Esophagus (tissue), 2 donors: ENCODE measurements at regions not wholly inside any gene's neighbourhood (a gene's known extent, or its start where the extent isn't known, plus 50 kb on each side); places are given as distances from the start of the nearest gene placed in this dataset.

ENCODE experiments used
- H3K27ac ChIP-seq, 2 donors: one replicate each; pipeline ENCODE4 v1.5.1; 2013; ENCODE audit warnings: low read depth in 2 of 2, mild to moderate bottlenecking in 2 of 2, inconsistent platforms in 1 of 2, low read length in 1 of 2, moderate library complexity in 1 of 2
- H3K27me3 ChIP-seq, 2 donors: one replicate each; pipeline ENCODE4 v1.6.1; 2013; ENCODE audit warnings: low read length in 2 of 2, control low read depth in 1 of 2, mild to moderate bottlenecking in 1 of 2; ENCODE audit not compliant: insufficient read depth in 2 of 2, control insufficient read depth in 1 of 2
- H3K36me3 ChIP-seq, 2 donors: one replicate each; pipeline ENCODE4 v1.6.1; 2013; ENCODE audit warnings: low read length in 1 of 2; ENCODE audit not compliant: control insufficient read depth in 2 of 2, insufficient read depth in 2 of 2
- H3K4me1 ChIP-seq, 2 donors: one replicate each; pipeline ENCODE4 v1.6.1; 2013; ENCODE audit warnings: low read length in 1 of 2; ENCODE audit not compliant: control insufficient read depth in 2 of 2, insufficient read depth in 2 of 2
- H3K4me3 ChIP-seq, 2 donors: one replicate each; pipeline ENCODE4 v1.5.1; 2013; ENCODE audit warnings: low read length in 2 of 2, mild to moderate bottlenecking in 2 of 2, low read depth in 1 of 2, moderate library complexity in 1 of 2
- H3K9me3 ChIP-seq, 2 donors: one replicate each; pipeline ENCODE4 v1.6.1; 2013; ENCODE audit warnings: mild to moderate bottlenecking in 2 of 2, low read depth in 1 of 2, low read length in 1 of 2, moderate library complexity in 1 of 2; ENCODE audit not compliant: control insufficient read depth in 2 of 2, insufficient read depth in 1 of 2
- WGBS, 2 donors: extraction: QIAGEN DNeasy Blood & Tissue Kit; methylation state at CpG; one replicate each; pipeline ENCODE4 v1.1.7; 2013; 5-methylcytosine and 5-hydroxymethylcytosine counted together
- donor health status: healthy with polysubstance abuse.
- donor health status: Bipolar disorder and iron deficiency.

DNA sequence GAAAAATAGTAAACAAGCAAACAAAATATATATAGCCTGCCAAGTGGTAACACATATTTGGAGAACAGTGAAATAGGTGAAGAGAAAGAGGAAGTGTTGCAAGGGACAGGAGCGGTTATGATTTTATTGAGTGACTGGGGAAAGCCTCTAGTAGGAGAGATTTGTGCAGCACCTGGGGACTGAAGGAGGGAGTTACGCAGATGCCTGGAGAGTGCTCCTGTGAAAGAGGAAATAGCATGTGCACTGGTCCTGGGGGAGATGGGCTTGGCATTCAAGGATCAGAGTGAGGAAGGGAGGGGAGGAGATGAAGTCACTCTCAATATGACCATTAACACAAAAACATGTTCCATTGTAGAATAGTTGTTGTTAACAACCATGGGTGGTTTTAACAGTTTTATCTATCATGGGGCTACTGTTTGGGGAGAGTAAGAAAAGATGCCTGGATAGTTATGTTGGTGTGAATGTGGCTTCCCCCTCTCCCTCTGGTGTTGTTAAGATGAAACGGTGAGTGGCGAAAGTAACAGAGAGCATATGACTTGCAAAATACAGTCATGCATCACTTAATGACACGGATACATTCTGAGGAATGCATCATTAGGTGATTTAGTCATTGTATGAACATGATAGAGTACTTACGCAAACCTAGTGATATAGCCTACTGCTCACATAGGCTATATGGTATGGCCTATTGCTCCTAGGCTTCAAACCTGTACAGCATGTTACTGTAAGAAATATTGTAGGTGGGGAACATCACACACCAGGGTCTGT is 251.7 kb upstream of the ARGLU1 start:
- Histone ChIP-seq H3K4me1 (no peaks in the 10 kb centered on the region), H3K9me3 (peaks cover 0 to 2% of the 10 kb centered on the region in 2 donors), H3K4me3 (no peak overlapping the region), H3K27me3 (no peaks in the 10 kb centered on the region), H3K36me3 (no peaks in the 10 kb centered on the region), H3K27ac (no peak overlapping the region)
- 84 to 90% methylated on average over 6 of the region's 6 CpGs for WGBS, 2 donors

DNA sequence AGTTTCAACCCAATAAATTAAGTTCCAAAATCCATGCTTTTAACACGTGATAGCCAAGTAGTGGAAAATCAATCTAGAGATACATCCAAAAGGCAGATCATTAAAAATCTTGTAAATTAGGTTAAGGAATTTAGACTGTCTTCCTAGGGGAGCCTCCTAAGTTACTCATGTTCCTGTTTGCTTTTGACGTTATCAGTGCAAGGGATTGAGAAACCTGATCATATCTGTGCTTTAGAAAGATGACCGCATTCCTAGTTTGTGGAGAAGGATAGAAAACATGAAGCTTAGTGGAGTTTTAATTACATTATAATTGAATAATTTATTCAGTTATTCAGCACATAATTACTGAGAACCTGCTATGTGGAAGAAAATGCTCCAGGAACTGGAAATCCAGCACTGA is 251.0 kb upstream of the ARGLU1 start:
- Histone ChIP-seq H3K4me1 (no peaks in the 10 kb centered on the region), H3K27ac (no peak overlapping the region), H3K27me3 (no peaks in the 10 kb centered on the region), H3K9me3 (peaks cover 0 to 2% of the 10 kb centered on the region in 2 donors), H3K4me3 (no peak overlapping the region), H3K36me3 (no peaks in the 10 kb centered on the region)
- WGBS, 2 donors, result 85 to 89% methylated on average over 3 of the region's 3 CpGs

DNA sequence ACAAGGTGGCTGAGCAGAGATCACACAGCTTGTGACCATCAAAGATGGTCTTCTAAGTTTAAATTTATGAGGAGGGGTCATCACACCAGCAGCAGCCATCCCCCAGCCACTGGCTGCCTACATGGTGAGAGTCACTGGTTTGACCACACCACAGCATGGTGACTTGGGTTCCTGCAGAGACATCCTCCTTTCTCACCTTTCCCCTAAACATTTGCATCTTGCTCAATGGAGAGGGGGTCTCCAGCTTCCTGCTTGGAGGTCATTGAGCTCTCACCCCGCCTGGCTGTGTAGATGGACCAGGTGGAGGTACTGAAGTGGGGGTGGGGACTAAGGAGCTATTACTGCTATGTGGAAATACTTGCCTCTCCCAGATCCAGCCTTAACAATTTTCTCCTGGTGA is 247.6 kb upstream of the ARGLU1 start:
- Histone ChIP-seq H3K36me3 (no peaks in the 10 kb centered on the region), H3K27me3 (no peaks in the 10 kb centered on the region), H3K27ac (no peak overlapping the region), H3K4me1 (no peaks in the 10 kb centered on the region), H3K9me3 (no peaks in the 10 kb centered on the region), H3K4me3 (no peak overlapping the region)
- 54% methylated on average over 1 of the region's 1 CpG for WGBS, 2 donors

DNA sequence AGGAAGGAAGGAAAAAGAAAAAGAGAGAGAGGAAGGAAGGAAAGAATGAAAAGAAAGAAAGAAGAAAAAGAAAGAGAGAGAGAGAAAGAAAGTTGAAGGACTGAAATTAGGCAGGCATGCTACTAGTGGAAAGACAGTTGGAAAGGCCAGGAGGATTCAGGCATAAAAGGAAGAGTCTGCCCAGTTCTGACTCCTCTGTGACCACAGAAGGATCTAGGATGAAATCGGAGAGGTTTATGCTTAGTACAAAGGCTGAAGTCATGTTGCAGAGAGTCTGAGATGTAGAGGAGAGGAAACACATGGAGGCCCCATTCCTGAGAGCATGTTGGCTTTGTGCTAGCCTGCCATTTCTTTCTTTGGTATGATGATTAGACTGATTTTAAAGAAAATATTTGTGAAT is 246.5 kb upstream of the ARGLU1 start:
- no peak overlapping the region for H3K4me3 ChIP-seq
- H3K27me3 ChIP-seq, result no peaks in the 10 kb centered on the region
- no peaks in the 10 kb centered on the region for H3K9me3 ChIP-seq
- no peaks in the 10 kb centered on the region for H3K36me3 ChIP-seq
- 65 to 69% methylated on average over 1 of the region's 1 CpG for WGBS, 2 donors
- H3K4me1 ChIP-seq, result no peaks in the 10 kb centered on the region
- no peak overlapping the region for H3K27ac ChIP-seq

DNA sequence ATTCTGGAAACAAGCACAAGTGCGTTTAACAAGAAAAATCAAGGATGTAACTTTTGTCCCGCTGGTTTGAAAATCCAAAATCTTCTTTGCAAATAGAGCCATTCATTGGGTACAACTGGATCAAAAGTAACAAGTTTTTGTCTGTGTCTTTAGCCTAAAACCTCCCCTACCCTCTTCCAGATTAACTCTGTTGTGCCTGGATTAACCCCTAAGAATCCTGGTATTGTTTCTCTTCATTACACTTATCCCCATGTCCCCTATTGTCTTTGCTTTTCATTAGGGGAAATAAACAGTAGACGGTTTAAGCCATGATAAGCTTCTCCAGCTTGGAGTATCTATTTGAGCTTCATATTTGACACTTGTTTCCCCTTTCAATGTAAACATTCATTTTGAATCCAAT is 242.1 kb upstream of the ARGLU1 start:
- H3K27me3 ChIP-seq, result no peaks in the 10 kb centered on the region
- no peak overlapping the region for H3K4me3 ChIP-seq
- H3K36me3 ChIP-seq, result no peaks in the 10 kb centered on the region
- no peak overlapping the region for H3K27ac ChIP-seq
- H3K9me3 ChIP-seq, result no peaks in the 10 kb centered on the region
- H3K4me1 ChIP-seq, result no peaks in the 10 kb centered on the region
- 65 to 72% methylated on average over 3 of the region's 3 CpGs for WGBS, 2 donors

DNA sequence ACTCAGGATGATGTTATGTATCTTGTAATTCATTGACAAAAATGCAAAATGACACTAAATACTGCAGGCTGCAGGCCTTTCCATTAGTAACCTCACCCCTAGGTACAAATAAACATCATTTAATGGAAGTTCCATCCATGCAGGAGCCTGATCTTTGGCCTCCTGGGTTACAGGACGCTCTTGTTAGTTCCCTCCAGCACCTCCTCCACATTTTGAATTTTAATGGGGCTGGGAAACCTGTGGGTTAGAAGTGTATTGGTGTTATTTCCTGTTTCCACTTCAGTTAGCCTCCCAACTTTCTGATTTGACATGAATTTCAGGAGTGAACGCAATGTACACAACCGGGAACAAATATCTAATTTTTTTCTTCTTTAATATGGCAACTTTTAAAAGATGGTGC is 237.1 kb upstream of the ARGLU1 start:
- H3K9me3 ChIP-seq, result no peaks in the 10 kb centered on the region
- no peaks in the 10 kb centered on the region for H3K36me3 ChIP-seq
- no peak overlapping the region for H3K4me3 ChIP-seq
- no peak overlapping the region for H3K27ac ChIP-seq
- 83 to 85% methylated on average over 3 of the region's 3 CpGs for WGBS, 2 donors
- no peaks in the 10 kb centered on the region for H3K4me1 ChIP-seq
- no peaks in the 10 kb centered on the region for H3K27me3 ChIP-seq

GRCh38 chr13:106802917-106803316 is 235.0 kb upstream of the ARGLU1 start:
- 80% methylated on average over 6 of the region's 6 CpGs for WGBS, 2 donors
- Histone ChIP-seq H3K9me3 (peaks cover 0 to 3% of the 10 kb centered on the region in 2 donors), H3K36me3 (no peaks in the 10 kb centered on the region), H3K27me3 (no peaks in the 10 kb centered on the region), H3K4me3 (no peak overlapping the region), H3K27ac (no peak overlapping the region), H3K4me1 (no peaks in the 10 kb centered on the region)

DNA sequence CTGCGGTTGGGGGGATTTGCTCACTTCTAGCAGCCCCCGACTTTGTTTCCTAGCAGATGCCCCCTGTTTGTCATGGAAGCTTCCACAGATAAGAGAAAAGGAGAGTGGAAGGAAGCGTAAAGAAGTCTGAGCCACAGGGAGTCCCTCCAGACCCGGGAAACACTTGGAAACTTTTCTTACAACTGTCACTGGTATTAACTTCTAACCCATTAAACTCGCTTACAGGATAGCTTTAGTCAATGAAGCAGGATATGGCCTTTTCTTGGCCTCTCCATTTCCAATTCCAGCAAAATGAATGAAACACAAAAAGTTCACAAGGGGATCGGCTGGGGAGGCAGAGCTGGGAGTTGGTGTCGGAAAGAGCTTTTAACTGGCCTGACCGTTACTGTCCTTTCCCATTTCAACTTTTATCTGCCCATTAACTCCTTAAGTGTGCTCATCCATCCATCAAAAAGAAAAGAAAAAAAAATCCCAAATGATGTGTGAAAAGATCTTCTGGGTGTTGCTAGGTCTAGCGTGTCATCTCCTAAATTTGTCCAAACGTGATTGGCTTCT is 231.9 kb upstream of the ARGLU1 start:
- H3K36me3 ChIP-seq, result no peaks in the 10 kb centered on the region
- no peak overlapping the region for H3K4me3 ChIP-seq
- H3K9me3 ChIP-seq, result peaks cover 0 to 3% of the 10 kb centered on the region in 2 donors
- H3K27ac ChIP-seq, result no peak overlapping the region
- H3K4me1 ChIP-seq, result no peaks in the 10 kb centered on the region
- H3K27me3 ChIP-seq, result no peaks in the 10 kb centered on the region
- whole genome bisulfite sequencing, 2 donors, result 79 to 83% methylated on average over 10 of the region's 10 CpGs

GRCh38 chr13:106797081-106797640 is 229.2 kb upstream of the ARGLU1 start:
- H3K4me3 ChIP-seq, result no peak overlapping the region
- H3K36me3 ChIP-seq, result no peaks in the 10 kb centered on the region
- 83 to 88% methylated on average over 9 of the region's 9 CpGs for WGBS, 2 donors
- H3K9me3 ChIP-seq, result peaks cover 3% of the 10 kb centered on the region in 2 donors
- H3K27ac ChIP-seq, result no peak overlapping the region
- no peaks in the 10 kb centered on the region for H3K4me1 ChIP-seq
- H3K27me3 ChIP-seq, result no peaks in the 10 kb centered on the region
